DMS153 (cell line): ENCODE measurements at regions not wholly inside any gene's neighbourhood (a gene's known extent, or its start where the extent isn't known, plus 50 kb on each side); places are given as distances from the start of the nearest gene placed in this dataset.

ENCODE experiments used
- DNase-seq: peaks from one replicate; lab custom pipeline; 2025; lab: John Stamatoyannopoulos, UW

DNA sequence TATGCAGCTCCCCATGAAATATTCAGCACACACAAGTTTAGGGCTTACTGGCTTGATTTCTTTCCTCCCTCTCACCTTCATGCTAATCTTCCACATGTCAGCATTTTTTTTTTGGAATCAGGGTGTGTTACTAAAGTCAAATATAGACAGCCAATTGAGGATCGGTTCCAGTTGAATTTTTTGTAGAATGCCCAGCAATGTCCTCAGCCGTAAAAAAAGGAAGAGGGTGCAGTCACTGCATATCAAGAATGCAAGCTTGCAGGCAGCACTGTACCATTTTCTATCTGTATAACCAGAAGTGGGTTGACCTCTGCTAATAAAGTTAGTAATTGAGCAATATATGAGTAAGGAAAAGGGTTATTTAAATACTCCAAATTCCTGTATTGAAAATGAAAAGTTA lies 51.4 kb upstream of the CHMP2B start:
- DNase-seq = no peak

DNA sequence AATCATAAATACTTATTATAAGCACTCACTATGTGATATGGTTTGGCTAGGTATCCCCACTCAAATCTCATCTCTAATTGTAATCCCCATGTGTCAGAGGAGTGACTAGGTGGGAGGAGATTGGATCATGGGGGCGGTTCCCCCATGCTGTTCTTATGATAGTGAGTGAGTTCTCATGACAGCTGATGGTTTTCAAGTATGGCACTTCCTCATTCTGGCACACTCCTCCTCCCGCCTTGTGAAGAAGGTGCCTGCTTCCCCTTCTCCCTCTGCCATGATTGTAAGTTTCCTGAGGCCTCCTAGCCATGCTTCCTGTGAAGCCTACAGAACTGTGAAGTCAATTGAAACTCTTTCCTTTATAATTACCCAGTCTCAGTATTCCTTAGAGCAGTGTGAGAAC lies 53.3 kb upstream of the CHMP2B start:
- no peak for DNase-seq

DNA sequence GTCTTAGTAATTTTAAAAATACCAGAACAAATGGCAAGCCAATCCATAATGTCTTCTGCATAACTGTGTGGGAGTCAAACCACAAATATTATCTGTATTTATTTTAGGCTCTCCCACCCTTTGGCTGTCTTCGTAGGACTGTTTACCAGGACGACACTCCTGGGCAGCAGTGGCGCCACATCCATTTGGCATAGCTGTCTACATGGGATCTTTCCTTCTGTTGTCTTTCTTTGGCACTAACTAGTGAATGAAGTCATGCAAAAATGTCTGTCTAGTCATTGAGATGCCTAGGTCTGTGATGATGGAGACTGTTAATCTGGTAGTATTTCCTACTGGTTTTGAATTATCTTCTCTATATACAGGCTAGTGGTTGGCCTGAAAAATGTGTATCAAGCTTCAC lies 54.0 kb upstream of the CHMP2B start:
- no peak for DNase-seq

DNA sequence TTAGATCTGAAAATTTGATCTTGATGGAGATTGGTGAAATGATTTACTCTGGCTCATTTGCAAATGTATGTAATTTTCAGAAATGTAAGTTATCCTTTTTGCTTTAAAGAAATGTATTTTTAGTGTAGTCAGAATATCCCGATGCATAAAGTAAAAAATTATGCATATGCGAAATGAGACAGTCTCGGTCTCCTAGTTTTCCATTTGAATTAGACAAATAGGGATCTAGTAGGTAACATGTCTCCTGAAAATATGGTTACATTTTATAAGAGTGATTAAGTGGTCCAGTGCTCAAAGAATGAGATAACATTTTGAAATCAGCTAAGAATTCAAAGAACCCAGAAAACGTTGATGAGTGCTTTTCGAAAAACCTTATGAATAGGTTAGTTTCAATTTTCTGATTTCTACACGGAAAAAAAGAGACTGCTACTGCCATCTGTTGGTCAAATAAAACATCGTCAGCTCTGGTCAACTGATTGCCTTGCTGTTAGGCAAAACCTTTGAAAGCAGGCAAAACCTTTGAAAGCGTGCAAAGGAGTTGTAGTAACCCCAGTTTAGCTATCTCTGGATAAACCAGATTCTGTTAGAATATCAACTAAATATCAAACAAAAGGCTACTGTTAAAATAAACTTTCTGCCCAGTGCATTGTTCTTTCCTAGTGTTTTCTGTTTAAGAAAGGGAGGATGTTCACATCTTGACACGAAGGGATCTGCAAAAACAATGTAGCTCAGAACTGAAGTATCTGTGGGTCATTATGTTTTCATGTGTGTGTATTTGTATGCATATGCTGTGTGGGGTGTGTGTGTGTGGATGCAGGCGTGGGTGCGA lies 59.3 kb upstream of the CHMP2B start:
- DNase-seq = peak; percentile 5

DNA sequence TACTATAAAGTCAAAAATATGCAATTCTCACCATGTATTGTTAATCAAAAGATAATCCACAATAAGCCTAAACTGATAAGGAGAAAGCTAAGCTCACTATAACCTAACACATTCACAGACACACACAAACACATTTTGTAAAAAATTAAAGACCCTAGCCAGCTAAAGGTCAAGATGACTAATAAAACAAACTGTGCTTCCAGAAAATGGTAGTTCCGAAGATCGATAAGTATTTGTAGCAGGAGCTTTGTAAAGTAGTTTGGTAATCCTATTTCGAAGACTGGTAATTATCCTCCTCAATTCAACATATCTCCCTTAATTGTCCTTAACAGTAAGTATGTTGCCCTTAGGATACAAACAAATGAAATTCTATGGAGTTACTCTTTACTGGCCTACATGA lies 62.9 kb upstream of the CHMP2B start:
- DNase-seq = no peak

DNA sequence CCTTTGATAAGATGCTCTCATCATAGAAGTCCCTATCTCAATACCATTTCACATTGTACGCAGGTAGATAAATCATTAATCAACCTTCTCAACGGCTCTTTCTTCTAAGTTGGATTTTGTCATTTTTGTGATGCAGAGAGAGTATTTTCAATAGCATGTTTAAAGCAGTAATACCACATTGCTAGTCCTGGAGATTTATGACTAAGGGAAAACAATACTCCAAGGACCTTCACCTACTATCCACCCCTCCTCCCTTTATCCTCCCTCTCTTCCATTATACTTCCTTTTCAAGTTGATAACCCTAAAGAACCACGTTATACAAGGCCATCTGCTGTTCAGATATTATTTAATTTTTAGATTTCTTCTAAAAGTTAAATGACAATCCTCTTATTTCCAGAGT lies 65.3 kb upstream of the CHMP2B start:
- no peak for DNase-seq

DNA sequence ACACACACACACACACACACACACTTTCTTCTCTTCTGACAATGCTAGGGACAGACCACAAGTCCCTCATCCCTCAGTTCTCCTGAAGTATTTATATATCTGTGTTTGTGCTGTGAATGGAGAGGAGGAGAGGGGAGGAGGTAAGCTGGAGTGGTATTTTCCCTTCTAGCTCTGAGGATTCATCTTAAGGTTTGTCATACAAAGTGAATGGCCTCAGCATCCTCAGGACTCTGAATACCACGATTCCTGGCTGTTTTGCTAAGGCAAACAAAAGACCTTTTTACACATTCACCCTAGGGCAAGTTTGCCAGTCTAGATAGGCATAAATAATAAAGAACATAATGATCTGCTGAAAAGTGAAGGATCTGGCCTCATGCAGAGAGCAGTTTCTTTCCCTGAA lies 65.7 kb upstream of the CHMP2B start:
- no peak for DNase-seq

DNA sequence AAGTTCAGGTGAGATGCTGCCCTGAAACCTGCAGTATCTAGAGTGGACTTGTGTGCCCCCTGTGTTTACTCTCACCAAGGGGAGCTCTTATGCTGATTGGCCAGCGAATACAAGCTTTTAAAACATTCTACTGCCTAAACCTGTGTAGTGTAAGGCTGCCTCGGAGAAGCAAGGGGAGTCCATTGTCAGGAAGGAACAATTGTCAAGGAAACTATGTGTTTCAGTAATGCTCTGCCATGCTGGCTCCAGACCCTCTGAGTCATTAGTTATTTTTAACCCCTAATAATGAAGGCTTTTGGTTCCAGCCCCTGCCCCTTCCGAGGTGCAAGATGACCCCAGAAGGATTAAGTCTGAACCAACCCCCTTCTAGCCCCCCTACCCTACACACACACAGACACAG lies 66.1 kb upstream of the CHMP2B start:
- DNase-seq = no peak

DNA sequence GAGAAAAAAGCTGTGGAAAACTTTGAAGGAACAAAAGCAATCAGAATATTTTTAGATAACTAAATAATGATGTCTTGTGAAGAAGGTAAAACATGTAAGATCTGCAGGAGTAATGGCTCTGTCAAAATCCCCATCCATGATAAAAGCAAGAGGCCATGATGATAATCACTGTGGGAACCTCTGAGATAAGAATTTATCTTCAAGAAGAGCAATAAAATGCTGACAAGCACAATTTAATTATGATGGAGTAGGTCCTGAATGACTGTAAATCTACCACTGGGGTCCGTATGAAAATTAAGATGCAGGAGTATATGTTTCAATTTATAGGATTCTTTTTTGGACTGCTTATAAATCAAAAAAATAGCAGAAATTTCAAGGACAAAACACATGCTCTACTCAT lies 68.3 kb upstream of the CHMP2B start:
- no peak for DNase-seq

DNA sequence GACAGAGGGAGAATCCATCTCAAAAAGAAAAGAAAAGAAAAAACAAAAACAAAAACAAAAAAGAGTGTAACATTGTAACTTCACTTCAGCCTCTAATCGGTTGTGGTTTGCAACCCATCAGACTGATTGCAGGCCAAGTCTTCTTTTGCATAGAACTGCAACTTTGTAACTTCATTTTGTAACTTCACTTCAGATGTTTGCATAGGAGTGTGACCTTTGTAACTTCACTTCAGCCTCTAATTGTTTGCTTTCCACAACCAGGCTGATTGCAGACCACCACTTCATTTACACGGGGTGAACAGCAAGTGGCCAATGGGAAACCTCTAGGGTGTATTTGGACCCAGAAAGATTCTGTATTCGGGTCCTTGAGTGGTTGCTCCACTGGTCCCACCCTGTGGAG lies 79.1 kb upstream of the CHMP2B start:
- DNase-seq = no peak

DNA sequence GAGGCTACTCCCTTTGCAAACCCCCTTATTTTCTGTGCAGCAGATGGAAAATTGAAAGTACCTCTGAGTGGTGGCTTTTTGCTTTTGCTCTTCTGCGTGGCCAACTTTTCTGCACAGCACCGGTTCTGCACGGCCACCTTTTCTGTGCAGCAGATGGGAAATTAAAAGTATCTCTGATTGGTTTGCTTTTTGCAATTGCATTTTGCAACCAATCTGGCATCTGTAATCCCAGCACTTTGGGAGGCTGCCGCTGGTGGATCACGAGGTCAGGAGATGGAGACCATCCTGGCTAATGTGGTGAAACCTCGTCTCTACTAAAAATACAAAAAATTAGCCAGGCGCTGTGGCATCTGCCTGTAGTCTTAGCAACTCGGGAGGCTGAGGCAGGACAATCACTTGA lies 79.5 kb upstream of the CHMP2B start:
- no peak for DNase-seq

DNA sequence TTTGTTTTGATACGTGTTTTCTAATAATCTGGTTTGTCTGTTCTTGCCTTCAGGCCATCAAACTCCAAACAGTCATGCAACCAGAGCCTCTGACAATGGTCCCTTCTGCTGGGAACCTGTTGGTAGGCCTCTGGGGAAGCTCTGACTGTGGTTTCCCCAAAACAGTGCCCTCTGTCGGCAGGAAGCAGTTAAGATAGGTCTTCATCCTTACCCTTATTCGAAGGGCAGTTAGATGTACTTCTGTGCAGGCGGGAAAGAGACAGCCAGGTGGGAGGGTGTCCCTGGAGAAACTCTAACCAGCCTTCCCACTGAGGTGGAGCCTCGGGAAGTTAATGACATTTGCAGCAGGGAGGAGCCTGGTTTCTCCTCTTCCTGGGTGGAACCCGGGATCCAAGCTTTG lies 81.6 kb upstream of the CHMP2B start:
- DNase-seq = peak; percentile 30

DNA sequence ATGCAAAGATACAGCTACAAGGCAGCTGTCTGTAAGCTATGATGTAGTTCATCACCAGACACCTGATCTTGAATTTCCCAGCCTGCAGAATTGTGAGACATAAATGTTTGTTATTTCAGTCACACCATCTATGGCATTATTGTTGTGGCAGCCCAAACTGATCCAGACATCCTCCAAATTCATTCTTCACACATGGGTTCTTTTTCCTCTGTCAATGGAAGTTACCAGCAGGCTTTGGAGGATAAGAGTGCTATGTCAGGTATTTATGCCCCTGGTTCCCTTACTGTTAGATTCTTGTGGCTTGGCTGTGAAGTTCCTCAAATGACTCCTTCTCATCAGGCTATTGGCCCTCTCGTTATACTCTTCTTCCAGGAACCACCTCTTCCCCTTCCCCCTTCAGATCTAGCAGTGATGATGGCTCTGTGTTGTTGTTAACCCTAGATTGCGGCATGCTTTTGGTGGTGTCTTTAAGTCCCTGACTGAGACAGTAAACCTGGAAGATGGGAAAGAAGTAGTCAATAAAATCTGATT lies 91.0 kb upstream of the CHMP2B start:
- no peak for DNase-seq

DNA sequence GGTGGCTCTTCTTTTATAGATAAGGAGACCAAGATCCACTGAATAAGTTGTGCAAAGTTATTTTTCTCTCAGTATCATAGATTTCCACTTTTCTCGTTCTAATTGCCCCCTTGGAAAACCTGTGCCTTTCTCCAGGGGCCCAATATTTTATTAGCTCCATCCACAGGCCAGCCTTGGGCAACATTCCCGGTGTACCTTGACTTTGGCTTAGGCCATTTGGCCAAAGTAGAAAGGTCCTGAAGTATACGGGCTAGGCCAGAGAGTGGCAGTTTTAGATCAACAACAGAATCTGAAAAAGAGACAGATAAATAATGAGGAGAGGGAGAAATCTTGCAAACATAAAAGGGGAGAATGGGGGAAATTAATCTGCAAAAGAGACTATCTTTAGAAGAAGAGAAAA lies 91.7 kb upstream of the CHMP2B start:
- no peak for DNase-seq

DNA sequence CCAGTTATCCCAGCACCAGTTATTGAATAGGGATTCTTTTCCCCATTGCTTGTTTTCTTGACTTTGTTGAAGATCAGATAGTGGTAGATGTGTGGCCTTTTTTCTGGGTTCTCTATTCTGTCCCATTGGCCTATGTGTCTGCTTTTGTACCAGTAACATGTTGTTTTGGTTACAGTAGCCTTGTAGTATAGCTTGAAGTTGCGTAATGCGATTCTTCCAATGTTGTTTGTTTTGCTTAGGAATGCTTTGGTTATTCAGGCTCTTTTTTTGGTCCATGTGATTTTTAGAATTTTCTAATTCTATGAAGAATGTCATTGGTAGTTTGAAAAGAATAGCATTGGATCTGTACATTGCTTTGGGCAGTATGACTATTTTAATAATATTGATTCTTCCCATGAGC lies 94.3 kb upstream of the CHMP2B start:
- no peak for DNase-seq

DNA sequence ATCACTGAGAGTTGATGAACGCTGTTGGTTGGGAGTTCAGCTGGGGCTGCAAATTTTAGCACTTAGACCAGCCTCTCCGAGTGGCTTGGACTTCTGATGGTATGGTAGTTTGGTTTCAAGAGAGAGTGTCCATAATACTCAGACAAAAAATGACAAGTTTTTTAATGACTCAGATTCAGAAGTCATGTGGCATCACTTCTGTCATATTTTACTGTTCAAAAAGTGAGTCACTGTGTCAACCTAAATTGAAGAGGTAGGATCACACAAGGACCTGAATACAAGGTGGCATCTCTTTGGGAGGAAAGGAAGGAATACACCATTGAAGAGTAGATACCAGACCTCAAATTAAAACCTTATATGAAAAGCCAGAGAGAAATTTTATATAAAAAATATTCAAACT lies 99.1 kb upstream of the CHMP2B start:
- no peak for DNase-seq

DNA sequence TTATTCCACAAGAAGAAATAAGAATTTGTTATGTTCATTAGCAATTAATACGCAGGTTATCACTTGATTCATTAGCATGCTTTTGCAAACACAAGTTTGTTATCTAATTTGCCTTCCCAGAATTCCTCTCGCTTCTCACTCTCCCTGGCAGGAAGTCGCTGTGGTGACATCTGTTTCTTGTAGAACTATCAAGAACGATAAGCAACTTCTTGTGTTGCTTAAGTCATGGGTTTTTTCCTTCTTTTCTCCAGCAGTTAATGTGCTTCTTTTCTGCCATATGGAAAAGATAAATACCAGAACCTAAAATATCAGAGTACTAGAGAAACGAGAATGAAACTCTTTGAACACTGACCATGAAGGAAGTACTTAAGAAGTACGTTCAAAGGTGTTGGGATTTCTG lies 99.8 kb upstream of the CHMP2B start:
- no peak for DNase-seq

DNA sequence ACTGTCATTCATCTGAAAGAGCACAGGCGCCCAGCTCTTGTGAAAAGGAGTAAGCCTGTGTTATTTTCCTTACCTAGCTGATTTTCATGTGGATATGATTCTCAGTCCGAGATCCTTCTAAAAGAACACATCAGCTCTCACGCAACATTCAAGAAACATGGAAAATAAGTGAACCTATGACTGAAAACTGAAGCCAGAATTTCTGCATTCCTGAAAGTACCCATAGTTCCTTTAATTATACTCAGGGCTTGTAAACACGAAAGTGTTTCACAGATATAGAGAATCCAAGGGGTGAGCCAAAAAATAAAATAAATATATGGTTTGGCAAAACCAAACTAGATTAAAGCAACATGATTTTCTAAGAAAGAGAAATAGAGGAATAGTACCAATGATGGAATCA lies 100.8 kb upstream of the CHMP2B start:
- DNase-seq = no peak

DNA sequence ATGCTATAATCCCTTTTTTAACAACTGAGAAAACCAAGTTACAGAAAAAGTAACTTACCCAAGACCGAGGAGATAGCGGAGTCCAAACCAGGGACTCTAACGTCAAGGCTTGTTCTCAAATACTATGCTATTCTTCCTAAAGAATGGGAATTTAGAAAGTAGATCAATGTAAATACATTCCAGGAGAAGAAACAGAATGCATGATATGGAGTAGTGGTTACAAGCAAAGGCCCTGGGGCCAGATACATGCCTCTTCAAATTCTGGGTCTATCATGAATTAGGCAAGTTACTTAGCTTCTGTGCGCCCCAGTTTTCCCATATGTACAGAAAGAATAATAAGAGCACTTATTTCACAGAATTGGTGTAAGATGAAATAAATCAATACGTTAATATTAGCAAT lies 102.0 kb upstream of the CHMP2B start:
- no peak for DNase-seq

DNA sequence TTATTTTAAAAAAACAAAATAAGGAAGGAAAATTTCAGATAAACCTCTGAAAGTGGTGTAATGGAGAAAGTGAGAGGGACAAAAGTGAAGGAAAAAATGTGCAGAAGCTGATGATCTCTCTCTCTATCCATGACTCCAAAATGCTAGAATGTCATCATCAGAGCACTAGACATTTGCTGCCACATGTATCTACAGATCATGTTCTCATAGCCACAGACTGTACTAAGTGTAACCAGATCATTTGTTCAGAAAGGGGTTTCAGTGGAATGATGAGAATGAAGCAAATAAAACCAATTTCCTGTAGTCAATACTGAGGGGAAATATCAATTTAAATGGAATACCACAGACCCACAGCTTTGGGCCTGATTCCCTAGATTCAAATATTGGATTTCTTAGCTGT lies 104.3 kb upstream of the CHMP2B start:
- DNase-seq = no peak

DNA sequence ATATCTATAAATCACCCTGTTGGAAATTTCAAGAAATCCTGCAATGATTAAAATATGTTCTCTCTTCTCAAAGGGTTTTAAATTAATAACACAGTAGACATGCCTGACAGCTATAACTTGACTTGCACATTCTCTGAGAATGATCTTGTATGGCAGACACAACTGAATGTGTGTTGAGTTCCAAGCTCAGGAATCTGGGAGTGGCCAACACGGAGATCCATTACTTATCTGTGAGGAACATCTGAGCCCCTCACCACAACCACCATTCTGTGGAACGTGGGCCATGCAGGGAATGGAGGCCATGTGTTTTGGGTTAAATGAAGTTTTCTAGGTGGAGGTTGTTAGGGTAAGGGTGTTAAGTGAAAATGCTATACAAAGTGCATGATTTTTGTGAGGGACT lies 105.3 kb upstream of the CHMP2B start:
- no peak for DNase-seq

DNA sequence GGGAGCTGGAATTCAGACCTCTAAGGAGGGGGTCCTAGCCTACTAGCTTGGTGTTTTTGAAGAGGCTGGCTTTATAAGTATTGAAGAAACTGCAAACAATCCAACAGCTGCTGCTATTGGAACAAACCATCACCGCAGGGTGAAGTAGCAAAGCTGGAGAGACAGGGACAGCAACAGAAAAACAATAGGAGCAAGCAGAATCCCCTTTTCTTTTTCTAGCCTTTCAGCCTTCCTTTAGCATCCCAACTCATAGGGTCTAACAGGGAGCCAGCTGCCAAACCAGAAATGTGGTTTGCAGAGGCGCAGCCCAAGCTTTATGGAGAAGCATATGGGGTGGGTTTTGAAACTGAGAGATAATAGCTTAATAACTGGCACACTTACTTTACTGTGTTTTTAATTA lies 106.2 kb upstream of the CHMP2B start:
- DNase-seq = no peak

DNA sequence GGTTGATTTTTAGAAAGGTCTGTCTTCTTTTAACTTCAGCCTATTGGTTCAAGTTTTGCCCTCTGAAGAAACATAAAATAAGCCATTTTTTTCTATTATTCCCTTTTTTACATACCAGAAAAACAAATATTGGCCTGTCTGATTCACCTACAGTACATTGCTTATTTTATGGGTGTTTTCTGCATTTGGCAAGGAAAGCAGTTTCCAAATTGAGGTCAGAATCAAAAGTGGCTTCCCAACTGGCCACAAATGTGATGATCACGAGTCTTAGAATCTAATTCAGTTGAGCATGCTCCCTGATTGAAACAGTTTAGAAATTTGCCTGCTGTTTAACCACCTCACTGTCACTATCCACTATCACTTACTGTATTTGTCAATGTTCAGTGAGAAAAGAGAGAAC lies 106.9 kb upstream of the CHMP2B start:
- DNase-seq = no peak

DNA sequence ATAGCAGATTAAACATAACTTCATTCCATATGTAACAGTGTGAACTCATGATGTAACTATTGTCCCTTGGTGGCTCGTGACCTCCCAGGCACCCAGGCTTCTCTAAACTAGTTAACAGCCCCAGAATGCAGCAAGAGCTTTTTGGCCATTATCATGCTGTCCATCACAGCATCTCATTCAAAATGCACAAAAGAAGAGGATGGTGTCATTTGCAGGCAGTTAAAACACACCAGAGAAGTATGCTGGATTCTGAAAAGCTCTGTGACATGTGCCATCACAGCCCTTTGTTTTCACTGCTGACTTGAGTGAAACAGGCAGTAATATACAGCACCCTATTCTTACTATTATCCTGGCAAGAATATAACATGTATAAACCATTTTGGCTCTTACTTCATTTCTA lies 117.6 kb upstream of the CHMP2B start:
- no peak for DNase-seq
